Spleen (tissue), 11 donors: ENCODE measurements at regions not wholly inside any gene's neighbourhood (a gene's known extent, or its start where the extent isn't known, plus 50 kb on each side); places are given as distances from the start of the nearest gene placed in this dataset.

ENCODE experiments used
- DNase-seq: peaks from one replicate; pipeline ENCODE4 v3.0.0-alpha.2; 2020
- H3K27ac ChIP-seq, 8 donors: fragments of 200-600 bp; sonication (generic) in 7 of 8; 1 replicate in 4 of 8; 2 replicates in 4 of 8; pipeline versions ENCODE4 v1.5.0 to v1.8.0; 2016 to 2021; ENCODE audit warnings: inconsistent platforms in 4 of 8, mild to moderate bottlenecking in 4 of 8, moderate library complexity in 1 of 8
- H3K27me3 ChIP-seq, 7 donors: fragments of 200-600 bp; sonication (generic) in 6 of 7; replicated peaks in 1 of 7; 1 replicate in 4 of 7; 2 replicates in 3 of 7; pipeline versions ENCODE4 v1.5.0 to v1.8.0; 2016 to 2021; ENCODE audit warnings: inconsistent platforms in 3 of 7, mild to moderate bottlenecking in 1 of 7
- H3K36me3 ChIP-seq, 6 donors: fragments of 200-600 bp; sonication (generic) in 5 of 6; 1 replicate in 4 of 6; 2 replicates in 2 of 6; pipeline versions ENCODE4 v1.5.0 to v1.8.0; 2016 to 2021; ENCODE audit warnings: inconsistent platforms in 2 of 6
- H3K4me1 ChIP-seq, 6 donors: fragments of 200-600 bp; sonication (generic) in 5 of 6; 1 replicate in 3 of 6; 2 replicates in 3 of 6; pipeline versions ENCODE4 v1.5.0 to v1.8.0; 2016 to 2021; ENCODE audit warnings: inconsistent platforms in 3 of 6
- H3K4me3 ChIP-seq, 8 donors: fragments of 200-600 bp; sonication (generic) in 7 of 8; 1 replicate in 4 of 8; 2 replicates in 4 of 8; pipeline versions ENCODE4 v1.5.0 to v1.8.0; 2016 to 2021; ENCODE audit warnings: inconsistent platforms in 4 of 8, mild to moderate bottlenecking in 4 of 8, moderate library complexity in 2 of 8
- H3K9me3 ChIP-seq, 8 donors: fragments of 200-600 bp; sonication (generic) in 7 of 8; 1 replicate in 4 of 8; 2 replicates in 4 of 8; pipeline versions ENCODE4 v1.5.0 to v1.8.0; 2016 to 2021; ENCODE audit warnings: inconsistent platforms in 4 of 8
- CTCF ChIP-seq, 11 experiments: fragments of 200-600 bp in 7 of 11; fragments of 450-650 bp in 4 of 11; sonication (generic) in 4 of 11; IDR thresholded peaks in 8 of 11; conservative IDR thresholded peaks in 3 of 11; 1 replicate in 7 of 11; 2 replicates in 4 of 11; pipeline versions ENCODE4 v1.4.0 to v1.8.0; 2016 to 2021; ENCODE audit warnings: antibody characterized with exemption in 11 of 11, inconsistent platforms in 4 of 11, mild to moderate bottlenecking in 1 of 11
- POLR2A ChIP-seq, 3 donors: fragments of 450-650 bp; IDR thresholded peaks; one replicate each; pipeline ENCODE4 v1.5.1; 2017; ENCODE audit warnings: antibody characterized with exemption in 3 of 3, mild to moderate bottlenecking in 1 of 3
- POLR2AphosphoS5 ChIP-seq, 3 donors: sonication (generic); formaldehyde crosslinking; IDR thresholded peaks; one replicate each; pipeline ENCODE4 v1.5.1; 2017; ENCODE audit warnings: antibody characterized with exemption in 3 of 3
- WGBS, 5 donors: extraction: QIAGEN DNeasy Blood & Tissue Kit in 3 of 5; methylation state at CpG; one replicate each; pipeline versions ENCODE4 v1.1.5 to v1.1.7; 2013 to 2018; 5-methylcytosine and 5-hydroxymethylcytosine counted together
- intact Hi-C: fragments of 100-400 bp; cut with DNase I; formaldehyde crosslinking; loops from one replicate; pipeline ENCODE4 v1.15.0; 2023; ENCODE audit warnings: low total_unique reads
- donor health status: healthy with polysubstance abuse.
- donor health status: DM: no; HTN: no; CAD: no; lungs with moderate emphysema.
- donor health status: DM: no; HTN: no; CAD: no.
- donor health status: Bipolar disorder and iron deficiency.
- donor health status: healthy.
- donor health status: DM: no; HTN: no; CAD: no.
- donor health status: DM: yes; HTN: yes; CAD: no.

GRCh38 chr6:164023535-164023934, 609.0 kb downstream of the QKI start:
- H3K27me3 ChIP-seq = no peaks in the 10 kb centered on the region
- DNase-seq = no peak
- no peaks in the 10 kb centered on the region for H3K36me3 ChIP-seq
- no peaks in the 10 kb centered on the region for H3K4me1 ChIP-seq
- TF ChIP-seq POLR2AphosphoS5 (IDR thresholded peaks at IDR 0.05) = no peak
- no peak for TF ChIP-seq CTCF (IDR thresholded peaks at IDR 0.05 in 8 of 11, conservative IDR thresholded peaks at IDR 0.05 in 3 of 11)
- TF ChIP-seq POLR2A (IDR thresholded peaks at IDR 0.05) = no peak
- intact Hi-C loops = no loop called here
- no peak overlapping the region for H3K27ac ChIP-seq
- H3K4me3 ChIP-seq = no peak overlapping the region
- no peaks in the 10 kb centered on the region for H3K9me3 ChIP-seq
- 76 to 82% (median 80%) methylated on average over 7 of the region's 7 CpGs for WGBS, 5 donors

GRCh38 chr6:164022632-164023031, 608.1 kb downstream of the QKI start:
- H3K4me1 ChIP-seq = no peaks in the 10 kb centered on the region
- DNase-seq = peak; percentile 70
- H3K36me3 ChIP-seq = no peaks in the 10 kb centered on the region
- no peak for TF ChIP-seq POLR2AphosphoS5 (IDR thresholded peaks at IDR 0.05)
- no peak for TF ChIP-seq POLR2A (IDR thresholded peaks at IDR 0.05)
- no peak for TF ChIP-seq CTCF (IDR thresholded peaks at IDR 0.05 in 8 of 11, conservative IDR thresholded peaks at IDR 0.05 in 3 of 11)
- intact Hi-C loops = no loop called here
- H3K27me3 ChIP-seq = no peaks in the 10 kb centered on the region
- no peak overlapping the region for H3K4me3 ChIP-seq
- 69 to 87% (median 78%) methylated on average over 13 of the region's 13 CpGs for WGBS, 5 donors
- no peaks in the 10 kb centered on the region for H3K9me3 ChIP-seq
- no peak overlapping the region for H3K27ac ChIP-seq

GRCh38 chr6:164021589-164022250, 607.2 kb downstream of the QKI start:
- TF ChIP-seq POLR2A (IDR thresholded peaks at IDR 0.05) = no peak
- TF ChIP-seq CTCF (IDR thresholded peaks at IDR 0.05 in 8 of 11, conservative IDR thresholded peaks at IDR 0.05 in 3 of 11) = no peak
- no peak for TF ChIP-seq POLR2AphosphoS5 (IDR thresholded peaks at IDR 0.05)
- Histone ChIP-seq H3K36me3 (no peaks in the 10 kb centered on the region), H3K4me3 (no peak overlapping the region), H3K4me1 (no peaks in the 10 kb centered on the region), H3K27ac (no peak overlapping the region), H3K27me3 (no peaks in the 10 kb centered on the region), H3K9me3 (no peaks in the 10 kb centered on the region)
- WGBS, 5 donors = 55 to 66% (median 61%) methylated on average over 14 of the region's 14 CpGs
- no peak for DNase-seq
- intact Hi-C loops = no loop called here

GRCh38 chr6:164020142-164020541, 605.6 kb downstream of the QKI start:
- DNase-seq = no peak
- TF ChIP-seq CTCF (IDR thresholded peaks at IDR 0.05 in 8 of 11, conservative IDR thresholded peaks at IDR 0.05 in 3 of 11) (no peak), POLR2A (IDR thresholded peaks at IDR 0.05) (no peak), POLR2AphosphoS5 (IDR thresholded peaks at IDR 0.05) (no peak)
- no peaks in the 10 kb centered on the region for H3K9me3 ChIP-seq
- no peaks in the 10 kb centered on the region for H3K36me3 ChIP-seq
- no peak overlapping the region for H3K27ac ChIP-seq
- no peaks in the 10 kb centered on the region for H3K27me3 ChIP-seq
- H3K4me1 ChIP-seq = no peaks in the 10 kb centered on the region
- H3K4me3 ChIP-seq = no peak overlapping the region
- intact Hi-C loops = no loop called here
- whole genome bisulfite sequencing, 5 donors = 93 to 97% (median 95%) methylated on average over 21 of the region's 21 CpGs
